Inflammatory macrophage (primary cell): ENCODE measurements at regions not wholly inside any gene's neighbourhood (a gene's known extent, or its start where the extent isn't known, plus 50 kb on each side); places are given as distances from the start of the nearest gene placed in this dataset.
A peak's percentile ranks its signal among the peaks of the same experiment; 100 is the strongest.

Experiments
- DNase-seq, 2 donors: peaks; one replicate each; pipeline ENCODE4 v3.0.0-alpha.2; 2020 to 2022

- no peak for DNase-seq
These were observed 113.0 kb downstream of the DTHD1 start for GRCh38 chr4:36394352-36394903.

- peak; percentile 56 to 65 for DNase-seq
These were observed 118.4 kb downstream of the DTHD1 start for GRCh38 chr4:36399762-36400353.

GRCh38 chr4:36402008-36402758, 120.8 kb downstream of the DTHD1 start:
- no peak for DNase-seq

GRCh38 chr4:36411338-36411737, 129.9 kb downstream of the DTHD1 start:
- no peak for DNase-seq

GRCh38 chr4:36414248-36414647, 132.8 kb downstream of the DTHD1 start:
- no peak for DNase-seq

- no peak for DNase-seq
These were observed 135.7 kb downstream of the DTHD1 start for GRCh38 chr4:36417146-36417545.

GRCh38 chr4:36420111-36420679, 138.8 kb downstream of the DTHD1 start:
- DNase-seq, result no peak

GRCh38 chr4:36422607-36423006, 141.2 kb downstream of the DTHD1 start:
- DNase-seq, result no peak

- no peak for DNase-seq
These were observed 145.3 kb downstream of the DTHD1 start for GRCh38 chr4:36426741-36427140.

GRCh38 chr4:36427696-36428095, 146.3 kb downstream of the DTHD1 start:
- DNase-seq, result no peak

GRCh38 chr4:36432586-36432985, 151.2 kb downstream of the DTHD1 start:
- DNase-seq, result no peak

- no peak for DNase-seq
These were observed 158.1 kb downstream of the DTHD1 start for GRCh38 chr4:36439556-36439955.

GRCh38 chr4:36445480-36445879, 164.1 kb downstream of the DTHD1 start:
- peak in 1 of 2 donors; percentile 73 for DNase-seq

GRCh38 chr4:36446275-36446674, 164.9 kb downstream of the DTHD1 start:
- DNase-seq, result no peak

GRCh38 chr4:36461344-36461743, 179.9 kb downstream of the DTHD1 start:
- no peak for DNase-seq

GRCh38 chr4:36467670-36468069, 186.3 kb downstream of the DTHD1 start:
- DNase-seq, result no peak

- no peak for DNase-seq
These were observed 190.5 kb downstream of the DTHD1 start for GRCh38 chr4:36471903-36472302.

- DNase-seq, result no peak
These were observed 194.7 kb downstream of the DTHD1 start for GRCh38 chr4:36476135-36476534.

- no peak for DNase-seq
These were observed 196.4 kb downstream of the DTHD1 start for GRCh38 chr4:36477861-36478260.

GRCh38 chr4:36485885-36486284, 204.5 kb downstream of the DTHD1 start:
- no peak for DNase-seq

GRCh38 chr4:36489798-36490197, 208.4 kb downstream of the DTHD1 start:
- no peak for DNase-seq

GRCh38 chr4:36492041-36492440, 210.6 kb downstream of the DTHD1 start:
- no peak for DNase-seq

- no peak for DNase-seq
These were observed 211.2 kb downstream of the DTHD1 start for GRCh38 chr4:36492590-36492989.

- DNase-seq, result no peak
These were observed 211.8 kb downstream of the DTHD1 start for GRCh38 chr4:36493251-36493650.
